ENCODE measurements at regions not wholly inside any gene's neighbourhood (a gene's known extent, or its start where the extent isn't known, plus 50 kb on each side); places are given as distances from the start of the nearest gene placed in this dataset.

GRCh38 chr3:148335612-148336011 lies 362.1 kb upstream of the AGTR1 start:
- DNase-seq = no peak
- peaks cover 3% of the 10 kb centered on the region for H3K9me3 Mint-ChIP-seq
- POLR2A ChIA-PET = no interaction called here
- no peak overlapping the region for H3K27ac Mint-ChIP-seq
- ATAC-seq (ENCODE audit: low read depth) = no peak
- no peaks in the 10 kb centered on the region for H3K36me3 Mint-ChIP-seq
- H3K4me3 Mint-ChIP-seq = no peak overlapping the region
- no peaks in the 10 kb centered on the region for H3K27me3 Mint-ChIP-seq
- H3K4me1 Mint-ChIP-seq = no peaks in the 10 kb centered on the region

DNA sequence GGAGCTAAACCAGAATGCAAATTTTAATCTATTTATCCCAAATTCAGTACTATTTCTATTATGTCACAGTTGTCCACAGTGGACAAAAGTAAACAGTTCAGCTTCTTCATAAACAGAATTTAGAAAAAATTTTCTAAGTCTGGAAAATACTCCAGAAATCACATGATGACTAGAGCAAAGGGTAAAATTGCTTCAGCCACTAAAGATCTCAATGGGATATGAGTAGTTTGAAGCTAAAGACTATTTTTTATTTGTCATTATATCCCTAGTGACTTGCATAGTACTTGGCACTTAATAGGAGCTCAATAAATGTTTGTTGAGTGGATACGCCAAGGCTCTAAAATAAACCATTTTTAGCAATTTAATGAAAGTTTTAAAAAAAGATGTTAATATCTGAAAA lies 354.3 kb upstream of the AGTR1 start:
- Mint-ChIP-seq H3K4me3 (no peak overlapping the region), H3K36me3 (no peaks in the 10 kb centered on the region), H3K4me1 (no peaks in the 10 kb centered on the region), H3K9me3 (no peaks in the 10 kb centered on the region), H3K27me3 (no peaks in the 10 kb centered on the region), H3K27ac (no peak overlapping the region)
- POLR2A ChIA-PET = no interaction called here
- ATAC-seq (ENCODE audit: low read depth) (no peak), DNase-seq (no peak)

- Mint-ChIP-seq H3K36me3 (no peaks in the 10 kb centered on the region), H3K4me3 (no peak overlapping the region), H3K27me3 (no peaks in the 10 kb centered on the region), H3K9me3 (no peaks in the 10 kb centered on the region), H3K4me1 (no peaks in the 10 kb centered on the region), H3K27ac (no peak overlapping the region)
- ATAC-seq (ENCODE audit: low read depth) = no peak
- DNase-seq = no peak
- POLR2A ChIA-PET = no interaction called here
Measured at GRCh38 chr3:148344521-148344920, 353.2 kb upstream of the AGTR1 start.

DNA sequence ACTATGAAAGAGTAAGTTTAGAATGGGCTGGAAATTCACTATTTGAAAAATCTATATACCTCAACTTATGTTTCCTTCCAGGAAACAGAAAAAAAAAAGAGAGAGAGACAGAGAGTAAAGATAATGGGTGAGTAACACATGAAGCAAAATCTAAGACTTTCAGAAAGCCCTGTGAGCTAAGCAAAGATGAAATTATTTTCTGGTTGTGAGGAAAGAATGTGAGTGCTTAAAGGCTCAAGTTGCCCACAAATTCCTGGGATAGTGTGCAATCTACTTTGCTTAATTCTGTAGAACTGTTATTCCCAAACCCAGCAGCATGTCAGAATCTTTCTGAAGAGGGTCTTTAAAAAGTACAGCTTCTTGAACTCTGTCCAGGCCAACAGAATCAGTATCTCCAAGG lies 337.7 kb upstream of the AGTR1 start:
- H3K27ac Mint-ChIP-seq = no peak overlapping the region
- H3K27me3 Mint-ChIP-seq = no peaks in the 10 kb centered on the region
- H3K4me1 Mint-ChIP-seq = no peaks in the 10 kb centered on the region
- H3K4me3 Mint-ChIP-seq = no peak overlapping the region
- no peak for DNase-seq
- POLR2A ChIA-PET = no interaction called here
- H3K9me3 Mint-ChIP-seq = no peaks in the 10 kb centered on the region
- no peak for ATAC-seq (ENCODE audit: low read depth)
- H3K36me3 Mint-ChIP-seq = no peaks in the 10 kb centered on the region

GRCh38 chr3:148366743-148367410 lies 330.8 kb upstream of the AGTR1 start:
- no peaks in the 10 kb centered on the region for H3K9me3 Mint-ChIP-seq
- H3K27ac Mint-ChIP-seq = no peak overlapping the region
- ATAC-seq (ENCODE audit: low read depth) = no peak
- no peaks in the 10 kb centered on the region for H3K27me3 Mint-ChIP-seq
- no peaks in the 10 kb centered on the region for H3K36me3 Mint-ChIP-seq
- no peak overlapping the region for H3K4me3 Mint-ChIP-seq
- no peak for DNase-seq
- POLR2A ChIA-PET = no interaction called here
- H3K4me1 Mint-ChIP-seq = no peaks in the 10 kb centered on the region

- H3K9me3 Mint-ChIP-seq = no peaks in the 10 kb centered on the region
- no peaks in the 10 kb centered on the region for H3K36me3 Mint-ChIP-seq
- no peaks in the 10 kb centered on the region for H3K27me3 Mint-ChIP-seq
- POLR2A ChIA-PET = no interaction called here
- ATAC-seq (ENCODE audit: low read depth) = no peak
- H3K4me1 Mint-ChIP-seq = no peaks in the 10 kb centered on the region
- no peak overlapping the region for H3K27ac Mint-ChIP-seq
- H3K4me3 Mint-ChIP-seq = no peak overlapping the region
- no peak for DNase-seq
Measured at GRCh38 chr3:148367756-148368155, 329.9 kb upstream of the AGTR1 start.

DNA sequence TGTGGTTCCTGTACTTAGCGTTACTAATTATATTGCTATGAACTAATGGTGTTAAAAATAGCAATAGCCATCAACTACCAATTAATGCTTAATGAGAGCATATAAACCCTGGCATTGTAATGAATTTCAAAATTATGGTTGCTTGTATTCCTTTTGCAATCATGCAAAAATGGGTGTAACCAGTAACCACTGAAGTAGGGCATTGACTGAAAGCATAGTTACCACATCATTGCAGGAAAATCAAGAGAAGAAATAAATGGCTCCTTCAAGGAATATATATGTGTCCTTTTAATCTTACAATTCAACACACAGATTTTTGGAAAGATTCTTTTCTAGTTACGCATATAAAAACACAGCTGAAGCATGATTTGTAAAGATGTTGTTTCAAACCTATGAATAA lies 328.3 kb upstream of the AGTR1 start:
- no peak for ATAC-seq (ENCODE audit: low read depth)
- Mint-ChIP-seq H3K4me1 (no peaks in the 10 kb centered on the region), H3K27ac (no peak overlapping the region), H3K4me3 (no peak overlapping the region), H3K9me3 (no peaks in the 10 kb centered on the region), H3K27me3 (no peaks in the 10 kb centered on the region), H3K36me3 (no peaks in the 10 kb centered on the region)
- no peak for DNase-seq
- POLR2A ChIA-PET = no interaction called here

- H3K4me1 Mint-ChIP-seq = no peaks in the 10 kb centered on the region
Measured at GRCh38 chr3:148372206-148372875, 325.4 kb upstream of the AGTR1 start.

DNA sequence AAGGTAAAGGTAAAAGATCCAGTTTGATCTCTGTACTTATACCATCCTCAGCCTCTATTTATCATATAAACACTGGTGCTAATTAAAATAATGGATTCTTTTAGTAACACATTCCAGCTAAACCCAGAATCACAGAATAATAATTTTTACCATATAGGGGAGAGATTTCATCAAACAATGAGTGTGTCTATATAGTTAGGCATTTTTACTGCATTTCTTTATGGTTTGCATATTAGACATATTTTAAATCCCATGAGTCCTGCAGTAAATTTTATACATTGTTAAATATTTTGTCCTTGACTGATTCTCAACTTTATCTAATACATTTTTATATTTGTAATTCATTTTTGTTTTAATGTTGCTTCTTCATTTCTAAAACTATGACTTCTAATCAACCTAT lies 323.7 kb upstream of the AGTR1 start:
- POLR2A ChIA-PET = no interaction called here
- Mint-ChIP-seq H3K4me3 (no peak overlapping the region), H3K27me3 (no peaks in the 10 kb centered on the region), H3K4me1 (no peaks in the 10 kb centered on the region), H3K36me3 (no peaks in the 10 kb centered on the region), H3K27ac (no peak overlapping the region), H3K9me3 (no peaks in the 10 kb centered on the region)
- no peak for DNase-seq
- ATAC-seq (ENCODE audit: low read depth) = no peak

More at GRCh38 chr3:148372206-148372875, 325.4 kb upstream of the AGTR1 start:
- ATAC-seq (ENCODE audit: low read depth) = no peak
- Mint-ChIP-seq H3K36me3 (no peaks in the 10 kb centered on the region), H3K27ac (no peak overlapping the region), H3K4me3 (no peak overlapping the region), H3K27me3 (no peaks in the 10 kb centered on the region), H3K9me3 (no peaks in the 10 kb centered on the region)
- POLR2A ChIA-PET = no interaction called here
- no peak for DNase-seq

DNA sequence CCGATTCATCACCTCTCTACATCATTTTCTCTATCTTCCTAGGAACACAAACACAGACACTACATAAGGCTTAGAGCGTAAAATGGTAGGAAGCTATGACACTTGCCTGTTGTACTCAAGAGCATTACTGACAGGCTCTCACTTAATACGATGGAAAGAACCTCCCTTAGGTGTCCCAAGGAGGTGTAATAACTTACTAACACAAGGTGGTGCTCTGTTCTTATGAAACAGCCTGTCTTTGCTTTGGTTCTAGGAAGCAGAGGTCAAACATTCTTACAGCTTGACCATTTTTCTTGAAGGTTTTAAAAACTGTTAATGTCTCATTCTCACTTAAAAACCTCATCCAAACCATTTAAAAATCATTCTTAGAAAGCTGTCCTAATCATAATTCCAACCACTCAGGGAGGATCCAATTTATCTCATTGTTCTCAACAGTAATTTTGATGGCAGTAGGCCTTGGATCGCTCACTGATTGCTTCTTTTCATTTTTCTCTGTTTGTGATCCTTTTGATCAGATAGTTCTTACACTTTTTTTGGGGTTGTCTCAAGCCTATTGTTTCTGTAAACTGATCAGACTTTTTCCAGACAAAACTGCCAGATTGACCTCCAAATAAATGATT lies 317.8 kb upstream of the AGTR1 start:
- ATAC-seq (ENCODE audit: low read depth) (no peak), DNase-seq (no peak)
- H3K27ac Mint-ChIP-seq = no peak overlapping the region
- POLR2A ChIA-PET = no interaction called here
- no peak overlapping the region for H3K4me3 Mint-ChIP-seq
- no peaks in the 10 kb centered on the region for H3K4me1 Mint-ChIP-seq
- H3K36me3 Mint-ChIP-seq = no peaks in the 10 kb centered on the region
- H3K9me3 Mint-ChIP-seq = no peaks in the 10 kb centered on the region
- no peaks in the 10 kb centered on the region for H3K27me3 Mint-ChIP-seq

DNA sequence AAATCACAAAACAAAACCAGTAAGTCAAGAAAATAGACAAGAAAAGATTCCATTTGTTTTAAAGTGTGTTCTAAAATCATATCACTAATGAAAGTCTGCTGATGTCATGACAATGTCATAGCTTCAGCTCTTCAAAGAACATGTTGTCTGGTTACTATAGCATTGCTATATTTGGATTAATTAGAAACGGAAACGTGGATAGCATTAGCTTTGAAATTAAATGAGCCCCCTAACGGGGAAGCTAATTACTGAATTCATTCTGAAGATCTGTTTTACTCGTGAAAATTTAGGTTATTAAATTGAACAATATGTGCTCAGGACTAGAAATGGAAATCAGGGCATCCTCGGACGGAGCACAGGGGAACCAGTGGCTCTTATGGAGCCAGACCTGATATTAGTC lies 316.7 kb upstream of the AGTR1 start:
- Mint-ChIP-seq H3K4me3 (no peak overlapping the region), H3K27ac (no peak overlapping the region), H3K4me1 (no peaks in the 10 kb centered on the region), H3K27me3 (no peaks in the 10 kb centered on the region), H3K9me3 (no peaks in the 10 kb centered on the region), H3K36me3 (no peaks in the 10 kb centered on the region)
- no peak for ATAC-seq (ENCODE audit: low read depth)
- POLR2A ChIA-PET = no interaction called here
- no peak for DNase-seq

DNA sequence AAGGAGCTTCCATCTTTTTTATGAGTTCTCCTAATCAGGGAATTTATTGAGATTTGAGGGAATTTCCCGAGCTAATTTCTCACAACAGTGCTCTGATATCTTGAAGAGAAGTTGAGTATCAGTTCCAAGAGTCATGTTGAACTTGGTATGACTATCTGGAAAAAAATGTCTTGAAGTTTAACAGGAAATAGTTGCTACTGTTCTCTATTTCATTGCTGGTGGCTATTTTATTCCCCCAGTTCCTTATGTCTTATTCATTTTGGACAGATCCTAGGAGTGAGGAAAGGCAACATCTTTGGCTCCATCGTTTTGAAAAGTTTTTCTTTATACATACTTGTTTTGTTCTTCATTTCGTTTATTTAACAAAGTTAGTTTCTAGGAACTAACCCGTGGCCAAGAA lies 307.8 kb upstream of the AGTR1 start:
- no peak for ATAC-seq (ENCODE audit: low read depth)
- H3K36me3 Mint-ChIP-seq = no peaks in the 10 kb centered on the region
- no peaks in the 10 kb centered on the region for H3K9me3 Mint-ChIP-seq
- no peak overlapping the region for H3K27ac Mint-ChIP-seq
- POLR2A ChIA-PET = no interaction called here
- no peak overlapping the region for H3K4me3 Mint-ChIP-seq
- H3K27me3 Mint-ChIP-seq = no peaks in the 10 kb centered on the region
- H3K4me1 Mint-ChIP-seq = no peaks in the 10 kb centered on the region
- DNase-seq = no peak

DNA sequence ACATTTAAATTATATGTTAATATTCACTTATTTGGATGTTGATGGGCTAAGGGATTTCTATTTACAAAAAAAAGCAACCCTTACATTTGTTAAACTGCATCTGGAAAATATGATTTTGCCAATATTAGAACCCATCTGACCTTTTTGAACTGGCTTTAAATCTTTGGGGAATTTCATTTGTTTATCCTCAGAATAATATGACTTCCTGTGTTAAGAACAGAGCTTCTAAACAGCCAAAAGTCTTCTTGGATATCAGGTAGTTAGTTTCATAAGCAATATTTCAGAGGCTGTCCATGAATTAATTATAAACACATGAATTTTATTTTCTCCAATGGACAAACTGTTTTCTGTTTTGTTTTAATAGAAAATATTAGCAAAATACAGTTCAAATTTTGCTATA lies 301.9 kb upstream of the AGTR1 start:
- POLR2A ChIA-PET = no interaction called here
- no peak overlapping the region for H3K27ac Mint-ChIP-seq
- no peak for ATAC-seq (ENCODE audit: low read depth)

DNA sequence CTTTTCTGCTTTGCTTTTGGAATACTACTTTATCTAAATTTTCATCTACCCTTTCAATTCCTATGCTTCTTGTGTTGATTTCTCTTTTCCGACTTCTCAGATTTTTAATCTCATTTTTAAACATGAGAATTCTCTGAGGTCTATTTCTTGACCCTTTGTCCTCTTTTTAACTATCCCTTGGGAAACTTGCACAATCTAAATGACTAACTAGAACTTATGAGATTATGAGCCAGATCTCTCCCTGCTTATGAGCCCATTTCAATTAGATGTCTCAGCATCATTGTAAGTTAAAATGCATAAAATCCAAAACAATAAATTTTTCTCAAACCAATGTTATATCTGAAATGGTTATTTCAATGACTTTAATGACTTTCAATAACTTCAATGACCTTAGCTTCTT lies 296.9 kb upstream of the AGTR1 start:
- H3K36me3 Mint-ChIP-seq = no peaks in the 10 kb centered on the region
- no peaks in the 10 kb centered on the region for H3K27me3 Mint-ChIP-seq
- ATAC-seq (ENCODE audit: low read depth) = no peak
- H3K4me3 Mint-ChIP-seq = no peak overlapping the region
- POLR2A ChIA-PET = no interaction called here
- H3K27ac Mint-ChIP-seq = no peak overlapping the region
- no peaks in the 10 kb centered on the region for H3K9me3 Mint-ChIP-seq
- no peak for DNase-seq
- no peaks in the 10 kb centered on the region for H3K4me1 Mint-ChIP-seq

More for the DNA sequence above, 301.9 kb upstream of the AGTR1 start:
- no peak overlapping the region for H3K4me3 Mint-ChIP-seq
- H3K9me3 Mint-ChIP-seq = no peaks in the 10 kb centered on the region
- H3K27me3 Mint-ChIP-seq = no peaks in the 10 kb centered on the region
- H3K36me3 Mint-ChIP-seq = no peaks in the 10 kb centered on the region
- DNase-seq = no peak
- no peaks in the 10 kb centered on the region for H3K4me1 Mint-ChIP-seq

All from activated naive CD8-positive, alpha-beta T cell treated with anti-CD3 and anti-CD28 coated beads, Interleukin-2, amount 10 ng/mL, durations not matched to agents 7 days and 5 days (primary cell).